Astrocyte (in vitro differentiated cells and primary cell): ENCODE measurements at regions not wholly inside any gene's neighbourhood (a gene's known extent, or its start where the extent isn't known, plus 50 kb on each side); places are given as distances from the start of the nearest gene placed in this dataset.

Source experiments
- DNase-seq: peaks from one replicate; pipeline ENCODE4 v3.0.0-alpha.2; 2010; ENCODE audit warnings: low read depth
- FAIRE-seq: peaks from 2 replicates; lab custom pipeline; 2011; peaks lifted over from hg19 to GRCh38; lab: Jason Lieb, UNC
- H2AFZ ChIP-seq: 2 replicates; pipeline ENCODE4 v1.6.0; 2012; ENCODE audit warnings: low read depth, low read length, inconsistent platforms
- H3K27ac ChIP-seq: 2 replicates; pipeline ENCODE4 v1.5.1; 2011; ENCODE audit warnings: low read depth, low read length, inconsistent platforms
- H3K27me3 ChIP-seq: 2 replicates; pipeline ENCODE4 v1.6.0; 2011; ENCODE audit warnings: low read length, inconsistent platforms; ENCODE audit not compliant: insufficient read depth
- H3K36me3 ChIP-seq: 2 replicates; pipeline ENCODE4 v1.5.1; 2011; ENCODE audit warnings: low read length, inconsistent platforms; ENCODE audit not compliant: insufficient read depth
- H3K4me1 ChIP-seq: 2 replicates; pipeline ENCODE4 v1.5.1; 2011; ENCODE audit warnings: low read length, inconsistent platforms; ENCODE audit not compliant: insufficient read depth
- H3K4me2 ChIP-seq: 2 replicates; pipeline ENCODE4 v1.6.0; 2012; ENCODE audit warnings: low read length, inconsistent platforms
- H3K4me3 ChIP-seq: 2 replicates; pipeline ENCODE4 v1.5.1; 2011; ENCODE audit warnings: low read depth, mild to moderate bottlenecking, low read length, inconsistent platforms; ENCODE audit not compliant: insufficient read depth
- H3K79me2 ChIP-seq: 2 replicates; pipeline ENCODE4 v1.6.0; 2012; ENCODE audit warnings: mild to moderate bottlenecking, low read length, inconsistent platforms; ENCODE audit not compliant: insufficient read depth
- H3K9ac ChIP-seq: 2 replicates; pipeline ENCODE4 v1.6.0; 2012; ENCODE audit warnings: mild to moderate bottlenecking, low read length, inconsistent platforms
- H3K9me3 ChIP-seq: 2 replicates; pipeline ENCODE4 v1.5.1; 2012; ENCODE audit warnings: low read depth, mild to moderate bottlenecking, low read length, inconsistent platforms; ENCODE audit not compliant: insufficient read depth
- H4K20me1 ChIP-seq: 2 replicates; pipeline ENCODE4 v1.6.0; 2012; ENCODE audit warnings: low read length, inconsistent platforms; ENCODE audit not compliant: insufficient read depth
- H3K27ac Mint-ChIP-seq: one replicate; pipeline ENCODE4 v1.8.0; 2021; ENCODE audit warnings: mild to moderate bottlenecking, mixed read lengths; ENCODE audit not compliant: unreplicated experiment
- H3K27me3 Mint-ChIP-seq: one replicate; pipeline ENCODE4 v1.8.0; 2021; ENCODE audit warnings: low read depth, mixed read lengths; ENCODE audit not compliant: unreplicated experiment
- H3K36me3 Mint-ChIP-seq: one replicate; pipeline ENCODE4 v1.8.0; 2021; ENCODE audit warnings: low read depth, mixed read lengths; ENCODE audit not compliant: unreplicated experiment
- H3K4me1 Mint-ChIP-seq: one replicate; pipeline ENCODE4 v1.8.0; 2021; ENCODE audit warnings: low read depth, mixed read lengths; ENCODE audit not compliant: unreplicated experiment
- H3K4me3 Mint-ChIP-seq: one replicate; pipeline ENCODE4 v1.8.0; 2021; ENCODE audit warnings: mild to moderate bottlenecking, moderate library complexity, mixed read lengths; ENCODE audit not compliant: unreplicated experiment
- H3K9me3 Mint-ChIP-seq: one replicate; pipeline ENCODE4 v1.8.0; 2021; ENCODE audit warnings: mild to moderate bottlenecking, mixed read lengths; ENCODE audit not compliant: unreplicated experiment
- CTCF ChIP-seq: IDR thresholded peaks from 2 replicates; pipeline ENCODE4 v1.5.1; 2011; ENCODE audit warnings: low read depth, mild to moderate bottlenecking, inconsistent platforms, low read length, moderate library complexity; ENCODE audit not compliant: insufficient read depth
- EZH2 ChIP-seq: IDR thresholded peaks from 2 replicates; pipeline ENCODE4 v1.6.1; 2012; ENCODE audit warnings: mild to moderate bottlenecking, low read length, inconsistent platforms; ENCODE audit not compliant: insufficient read depth

GRCh38 chr4:156241896-156242295 lies 288.2 kb upstream of the CTSO start:
- no peak overlapping the region for H3K4me3 Mint-ChIP-seq
- no peak for DNase-seq

GRCh38 chr4:156238171-156238570 lies 284.5 kb upstream of the CTSO start:
- no peak for FAIRE-seq

More at GRCh38 chr4:156241896-156242295, 288.2 kb upstream of the CTSO start:
- H3K4me2 ChIP-seq: no peak overlapping the region
- Mint-ChIP-seq H3K27ac (no peak overlapping the region), H3K4me1 (no peaks in the 10 kb centered on the region), H3K27me3 (no peaks in the 10 kb centered on the region), H3K36me3 (no peaks in the 10 kb centered on the region), H3K9me3 (no peaks in the 10 kb centered on the region)
- no peaks in the 10 kb centered on the region for H4K20me1 ChIP-seq
- no peaks in the 10 kb centered on the region for H3K27me3 ChIP-seq
- no peaks in the 10 kb centered on the region for H3K36me3 ChIP-seq
- no peak for FAIRE-seq
- no peak for TF ChIP-seq CTCF
- no peak for TF ChIP-seq EZH2
- H3K27ac ChIP-seq: no peak overlapping the region
- H3K4me1 ChIP-seq: no peaks in the 10 kb centered on the region
- no peaks in the 10 kb centered on the region for H3K9me3 ChIP-seq
- H2AFZ ChIP-seq: no peak overlapping the region
- no peaks in the 10 kb centered on the region for H3K79me2 ChIP-seq
- no peak overlapping the region for H3K9ac ChIP-seq
- no peak overlapping the region for H3K4me3 ChIP-seq

More at GRCh38 chr4:156238171-156238570, 284.5 kb upstream of the CTSO start:
- Histone ChIP-seq H3K36me3 (no peaks in the 10 kb centered on the region), H3K9ac (no peak overlapping the region), H3K27me3 (no peaks in the 10 kb centered on the region), H3K4me3 (no peak overlapping the region), H2AFZ (no peak overlapping the region), H3K9me3 (no peaks in the 10 kb centered on the region), H3K4me1 (no peaks in the 10 kb centered on the region), H3K79me2 (no peaks in the 10 kb centered on the region), H3K27ac (no peak overlapping the region), H3K4me2 (no peak overlapping the region), H4K20me1 (no peaks in the 10 kb centered on the region)
- Mint-ChIP-seq H3K27ac (no peak overlapping the region), H3K27me3 (no peaks in the 10 kb centered on the region), H3K4me1 (peaks cover 2% of the 10 kb centered on the region), H3K9me3 (no peaks in the 10 kb centered on the region), H3K4me3 (no peak overlapping the region), H3K36me3 (no peaks in the 10 kb centered on the region)
- DNase-seq: no peak
- TF ChIP-seq CTCF: no peak
- no peak for TF ChIP-seq EZH2
